IMR-90 (cell line): ENCODE measurements at regions not wholly inside any gene's neighbourhood (a gene's known extent, or its start where the extent isn't known, plus 50 kb on each side); places are given as distances from the start of the nearest gene placed in this dataset.

Source experiments
- ATAC-seq: fragments of 200-7000 bp; cut with Tn5 transposase; 2 replicates; pipeline ENCODE4 v1.9.1; 2020; ENCODE audit warnings: low read depth, mild to moderate bottlenecking, moderate library complexity
- BruUV-seq: library from RNA; stranded (reverse); fragments of 400-500 nt; replicated peaks from 2 replicates; lab custom pipeline; 2021; lab: Mats Ljungman, UMichigan
- CTCF ChIA-PET: fragments of 300-600 bp; formaldehyde crosslinking; extraction: SDS; loops from one replicate; lab custom pipeline; 2021; ENCODE audit warnings: antibody characterized with exemption; lab: Yijun Ruan, JAX
- POLR2A ChIA-PET: fragments of 300-600 bp; sonication (Branson Sonifier 250); formaldehyde crosslinking; loops from one replicate; lab custom pipeline; 2022; ENCODE audit warnings: antibody characterized with exemption; ENCODE audit not compliant: unreplicated experiment; lab: Charles Lee
- DNase-seq: peaks from one replicate; pipeline ENCODE4 v3.0.0; 2013
- H2AFZ ChIP-seq: replicated peaks from 2 replicates; pipeline ENCODE3; 2013; ENCODE audit warnings: low read length, mild to moderate bottlenecking; ENCODE audit not compliant: poor library complexity
- H2AK5ac ChIP-seq: 2 replicates; pipeline ENCODE4 v1.6.1; 2013; ENCODE audit warnings: low read depth, low read length, inconsistent platforms
- H2AK9ac ChIP-seq: replicated peaks from 2 replicates; pipeline ENCODE3; 2013; ENCODE audit warnings: mild to moderate bottlenecking, low read depth, low read length, moderate library complexity; ENCODE audit not compliant: poor library complexity
- H2BK120ac ChIP-seq: 2 replicates; pipeline ENCODE4 v1.6.1; 2013; ENCODE audit warnings: low read depth, low read length, inconsistent platforms
- H2BK15ac ChIP-seq: 3 replicates; pipeline ENCODE4 v1.6.1; 2013; ENCODE audit warnings: low read depth, low read length, inconsistent platforms
- H2BK20ac ChIP-seq: 2 replicates; pipeline ENCODE4 v1.6.1; 2013; ENCODE audit warnings: low read depth, mild to moderate bottlenecking, inconsistent platforms, low read length, moderate library complexity
- H2BK5ac ChIP-seq: 2 replicates; pipeline ENCODE4 v1.6.1; 2013; ENCODE audit warnings: mild to moderate bottlenecking, low read depth, low read length, inconsistent platforms; ENCODE audit not compliant: poor library complexity, severe bottlenecking
- H3K14ac ChIP-seq: replicated peaks from 2 replicates; pipeline ENCODE4 v1.6.1; 2013; ENCODE audit warnings: low read depth, low read length, inconsistent platforms
- H3K18ac ChIP-seq: 2 replicates; pipeline ENCODE4 v1.6.1; 2013; ENCODE audit warnings: low read depth, low read length, control low read depth
- H3K23ac ChIP-seq: 2 replicates; pipeline ENCODE4 v1.6.1; 2013; ENCODE audit warnings: low read depth, low read length, inconsistent platforms
- H3K27ac ChIP-seq: 2 replicates; pipeline ENCODE4 v1.5.1; 2013; ENCODE audit warnings: mild to moderate bottlenecking, control low read depth, low read length; ENCODE audit not compliant: insufficient read depth
- H3K27me3 ChIP-seq: 2 replicates; pipeline ENCODE4 v1.6.1; 2013; ENCODE audit warnings: low read length; ENCODE audit not compliant: control insufficient read depth, insufficient read depth
- H3K36me3 ChIP-seq: 2 replicates; pipeline ENCODE4 v1.6.1; 2013; ENCODE audit warnings: low read length, mixed read lengths; ENCODE audit not compliant: control insufficient read depth, insufficient read depth
- H3K4ac ChIP-seq: 2 replicates; pipeline ENCODE4 v1.6.1; 2013; ENCODE audit warnings: low read depth, low read length, inconsistent platforms
- H3K4me1 ChIP-seq: 2 replicates; pipeline ENCODE4 v1.6.1; 2013; ENCODE audit warnings: low read length, mixed read lengths; ENCODE audit not compliant: control insufficient read depth, insufficient read depth
- H3K4me2 ChIP-seq: 2 replicates; pipeline ENCODE4 v1.6.1; 2013; ENCODE audit warnings: low read depth, mild to moderate bottlenecking, control low read depth, low read length, moderate library complexity
- H3K4me3 ChIP-seq: 2 replicates; pipeline ENCODE4 v1.5.1; 2013; ENCODE audit warnings: low read depth, mild to moderate bottlenecking, control low read depth, low read length, moderate library complexity; ENCODE audit not compliant: insufficient read depth
- H3K56ac ChIP-seq: 2 replicates; pipeline ENCODE4 v1.6.1; 2013; ENCODE audit warnings: low read length, inconsistent platforms; ENCODE audit not compliant: insufficient read depth; ENCODE audit errors: extremely low read depth
- H3K79me1 ChIP-seq, 2 experiments: 2 replicates each; pipeline ENCODE4 v1.6.1; 2013; ENCODE audit warnings: low read length in 2 of 2, inconsistent platforms in 1 of 2, low read depth in 1 of 2
- H3K9ac ChIP-seq: 2 replicates; pipeline ENCODE4 v1.6.1; 2013; ENCODE audit warnings: low read depth, low read length, control low read depth
- H3K9me1 ChIP-seq: 2 replicates; pipeline ENCODE4 v1.6.1; 2013; ENCODE audit warnings: low read length, inconsistent platforms; ENCODE audit not compliant: insufficient read depth
- H3K9me3 ChIP-seq: 2 replicates; pipeline ENCODE4 v1.6.1; 2013; ENCODE audit warnings: low read length; ENCODE audit not compliant: control insufficient read depth, insufficient read depth
- H4K20me1 ChIP-seq: 2 replicates; pipeline ENCODE4 v1.6.1; 2013; ENCODE audit warnings: low read length, inconsistent platforms; ENCODE audit not compliant: insufficient read depth
- H4K5ac ChIP-seq: 2 replicates; pipeline ENCODE4 v1.6.1; 2013; ENCODE audit warnings: mild to moderate bottlenecking, low read depth, low read length, control low read depth
- H4K8ac ChIP-seq, 2 experiments: 2 replicates each; pipeline ENCODE4 v1.6.1; 2013; ENCODE audit warnings: low read depth in 2 of 2, low read length in 2 of 2, control low read depth in 1 of 2, inconsistent platforms in 1 of 2
- H4K91ac ChIP-seq: 2 replicates; pipeline ENCODE4 v1.6.1; 2013; ENCODE audit warnings: low read depth, low read length, inconsistent platforms; ENCODE audit not compliant: insufficient read depth
- FOS ChIP-seq: fragments of 150-350 bp; IDR thresholded peaks from 2 replicates; pipeline ENCODE4 v1.6.1; 2016; ENCODE audit warnings: low read depth, low read length
- MAZ ChIP-seq: IDR thresholded peaks from 2 replicates; pipeline ENCODE4 v1.6.1; 2012; ENCODE audit warnings: low read depth, mild to moderate bottlenecking, low read length, improper control_type of control experiment, moderate library complexity, borderline replicate concordance
- RFX5 ChIP-seq: IDR thresholded peaks from 2 replicates; pipeline ENCODE4 v1.8.0; 2012; ENCODE audit warnings: low read depth, mild to moderate bottlenecking, low read length, moderate library complexity
- WGBS, 2 experiments: methylation state at CpG; one replicate each; pipeline versions ENCODE4 v1.1.5 to v1.1.7; 2013; ENCODE audit warnings: missing lambda C conversion rate in 2 of 2; ENCODE audit not compliant: insufficient read length in 1 of 2; ENCODE audit errors: extremely low coverage in 2 of 2; 5-methylcytosine and 5-hydroxymethylcytosine counted together
- dilution Hi-C: fragments of 300-500 bp; cut with HindIII; formaldehyde crosslinking; loops from one replicate; pipeline ENCODE4 v1.14.3; 2018; ENCODE audit warnings: low sequenced_read_pairs; ENCODE audit not compliant: unreplicated experiment
- in situ Hi-C: fragments of 300-500 bp; cut with MboI; formaldehyde crosslinking; loops from 3 replicates; pipeline ENCODE4 v1.14.3; 2019; ENCODE audit warnings: low sequenced_read_pairs, inconsistent platforms, mixed read lengths
- intact Hi-C: fragments of 100-400 bp; cut with micrococcal nuclease; formaldehyde crosslinking; loops from 2 replicates; pipeline ENCODE4 v1.10.0; 2022

- Histone ChIP-seq H2BK15ac (no peak overlapping the region), H4K5ac (no peak overlapping the region), H3K9me3 (no peaks in the 10 kb centered on the region), H4K20me1 (no peaks in the 10 kb centered on the region), H3K4me1 (peaks cover 11% of the 10 kb centered on the region), H3K56ac (no peak overlapping the region), H4K91ac (peak overlapping the region; percentile 0; the same call in 1 of the 2 replicates), H2BK5ac (no peak overlapping the region), H2AFZ (no peak overlapping the region), H3K4ac (no peak overlapping the region), H4K8ac (no peak overlapping the region), H3K14ac (no peak overlapping the region), H3K27me3 (no peaks in the 10 kb centered on the region), H3K79me1 (peaks cover 0 to 11% of the 10 kb centered on the region in 2 experiments; a peak in 1 of 4 replicates), H3K18ac (no peak overlapping the region), H2AK5ac (peak overlapping the region; percentile 61; the same call in 1 of the 2 replicates), H3K36me3 (no peaks in the 10 kb centered on the region), H2BK120ac (no peak overlapping the region; the same call in 1 of the 2 replicates), H2AK9ac (no peak overlapping the region), H3K9ac (no peak overlapping the region), H3K9me1 (peaks cover 9% of the 10 kb centered on the region), H3K27ac (no peak overlapping the region), H3K4me2 (no peak overlapping the region), H3K4me3 (no peak overlapping the region), H3K23ac (no peak overlapping the region), H2BK20ac (no peak overlapping the region)
- no TSS peak for BruUV-seq
- dilution Hi-C loops (no loop called here), in situ Hi-C loops (no loop called here), intact Hi-C loops (no loop called here)
- no CpG with 5 or more reads among the region's 5 CpGs for WGBS, 2 experiments
- ATAC-seq, result no peak
- no peak for DNase-seq
- ChIA-PET POLR2A (no interaction called here), CTCF (interaction anchor here (0.9 kb wide), 1 partner anchor 21 kb away, joined by 5 read pairs; no protein-coding TSS in a partner anchor)
- no peak for TF ChIP-seq MAZ
- no peak for TF ChIP-seq FOS
- no peak for TF ChIP-seq RFX5
These were observed 92.8 kb upstream of the ELL2 start for GRCh38 chr5:96054311-96055030.
